H1 (cell line): ENCODE measurements at regions not wholly inside any gene's neighbourhood (a gene's known extent, or its start where the extent isn't known, plus 50 kb on each side); places are given as distances from the start of the nearest gene placed in this dataset.

Experiments
- CTCF ChIA-PET: fragments of 300-600 bp; sonication (Branson Sonifier 250); formaldehyde crosslinking; loops from one replicate; lab custom pipeline; 2021; ENCODE audit not compliant: partially characterized antibody; lab: Charles Lee
- POLR2A ChIA-PET: fragments of 300-600 bp; sonication (Branson Sonifier 250); formaldehyde crosslinking; loops from one replicate; lab custom pipeline; 2021; ENCODE audit warnings: inconsistent platforms; ENCODE audit not compliant: partially characterized antibody; lab: Charles Lee
- DNase-seq, 2 experiments: peaks; one replicate each; pipeline versions ENCODE4 v3.0.0 to v3.0.0-alpha.2; 2010 to 2022; ENCODE audit warnings: low spot score in 2 of 2, low read depth in 1 of 2, mixed read lengths in 1 of 2
- FAIRE-seq: peaks from 2 replicates; lab custom pipeline; 2011; peaks lifted over from hg19 to GRCh38; lab: Jason Lieb, UNC
- H2AFZ ChIP-seq: 2 replicates; pipeline ENCODE4 v1.8.1; 2012; ENCODE audit warnings: low read length, inconsistent platforms
- H2AK5ac ChIP-seq: 2 replicates; pipeline ENCODE4 v1.6.1; 2013; ENCODE audit warnings: low read depth, low read length
- H2BK120ac ChIP-seq: replicated peaks from 2 replicates; pipeline ENCODE3; 2013; ENCODE audit warnings: low read depth, low read length, inconsistent platforms
- H2BK12ac ChIP-seq: 2 replicates; pipeline ENCODE4 v1.6.1; 2013; ENCODE audit warnings: low read depth, low read length
- H2BK15ac ChIP-seq: 2 replicates; pipeline ENCODE4 v1.6.1; 2013; ENCODE audit warnings: low read length
- H2BK20ac ChIP-seq: 2 replicates; pipeline ENCODE4 v1.6.1; 2013; ENCODE audit warnings: low read length
- H2BK5ac ChIP-seq: 2 replicates; pipeline ENCODE4 v1.6.1; 2013; ENCODE audit warnings: low read depth, low read length
- H3K14ac ChIP-seq: 2 replicates; pipeline ENCODE4 v1.6.1; 2013; ENCODE audit warnings: inconsistent platforms; ENCODE audit not compliant: insufficient read length
- H3K18ac ChIP-seq: 2 replicates; pipeline ENCODE4 v1.6.1; 2013; ENCODE audit warnings: low read length; ENCODE audit errors: extremely low read depth
- H3K23ac ChIP-seq: 2 replicates; pipeline ENCODE4 v1.6.1; 2013; ENCODE audit warnings: inconsistent platforms; ENCODE audit not compliant: insufficient read length
- H3K23me2 ChIP-seq: 2 replicates; pipeline ENCODE4 v1.6.1; 2013; ENCODE audit warnings: low read depth, low read length
- H3K27ac ChIP-seq: 2 replicates; pipeline ENCODE4 v1.6.1; 2011; ENCODE audit warnings: low read depth, low read length, inconsistent platforms
- H3K27me3 ChIP-seq, 4 experiments: replicated peaks in 1 of 4; 1 replicate in 1 of 4; 2 replicates in 3 of 4; pipeline versions ENCODE4 v1.6.1 to v1.8.1; 2011 to 2013; ENCODE audit warnings: low read length in 3 of 4, mild to moderate bottlenecking in 3 of 4, inconsistent platforms in 2 of 4, mixed read lengths in 2 of 4, moderate library complexity in 1 of 4; ENCODE audit not compliant: control insufficient read depth in 3 of 4, insufficient read depth in 3 of 4; ENCODE audit errors: extremely low read depth in 1 of 4
- H3K36me3 ChIP-seq, 4 experiments: 2 replicates each; pipeline versions ENCODE4 v1.6.1 to v1.8.1; 2011 to 2013; ENCODE audit warnings: mild to moderate bottlenecking in 4 of 4, low read length in 3 of 4, moderate library complexity in 2 of 4, control low read depth in 1 of 4, inconsistent platforms in 1 of 4; ENCODE audit not compliant: insufficient read depth in 4 of 4, control insufficient read depth in 2 of 4
- H3K4ac ChIP-seq: replicated peaks from 2 replicates; pipeline ENCODE3; 2013; ENCODE audit warnings: low read length, low read depth, mixed read lengths, inconsistent platforms; ENCODE audit not compliant: insufficient read length
- H3K4me1 ChIP-seq, 4 experiments: replicated peaks in 1 of 4; 1 replicate in 1 of 4; 2 replicates in 3 of 4; pipeline versions ENCODE4 v1.6.1 to v1.8.1; 2011 to 2013; ENCODE audit warnings: low read length in 3 of 4, inconsistent platforms in 2 of 4, mixed read lengths in 1 of 4; ENCODE audit not compliant: insufficient read depth in 4 of 4, control insufficient read depth in 3 of 4
- H3K4me2 ChIP-seq, 2 experiments: 2 replicates each; pipeline versions ENCODE4 v1.6.1 to v1.8.1; 2011 to 2013; ENCODE audit warnings: low read depth in 2 of 2, low read length in 2 of 2, control low read depth in 1 of 2, inconsistent platforms in 1 of 2, mild to moderate bottlenecking in 1 of 2; ENCODE audit not compliant: insufficient read depth in 1 of 2
- H3K4me3 ChIP-seq, 4 experiments: fragments of 200-600, 300-600 bp in 1 of 4; sonication (generic), shearing (Covaris generic), sonication (Bioruptor Twin) in 1 of 4; 2 replicates each; pipeline versions ENCODE4 v1.5.1 to v1.8.1; 2011 to 2016; ENCODE audit warnings: low read length in 4 of 4, low read depth in 3 of 4, control low read depth in 2 of 4, inconsistent platforms in 2 of 4, mild to moderate bottlenecking in 2 of 4, mixed read lengths in 1 of 4, moderate library complexity in 1 of 4; ENCODE audit not compliant: insufficient read depth in 2 of 4; ENCODE audit errors: extremely low read depth in 1 of 4
- H3K56ac ChIP-seq: replicated peaks from 2 replicates; pipeline ENCODE3; 2013; ENCODE audit warnings: low read depth, mild to moderate bottlenecking, mixed read lengths, low read length, inconsistent platforms; ENCODE audit not compliant: insufficient read length
- H3K79me1 ChIP-seq: 2 replicates; pipeline ENCODE4 v1.6.1; 2013; ENCODE audit warnings: low read depth, low read length, control low read depth
- H3K79me2 ChIP-seq, 2 experiments: 2 replicates each; pipeline versions ENCODE4 v1.6.1 to v1.8.1; 2012 to 2013; ENCODE audit warnings: low read length in 2 of 2, mild to moderate bottlenecking in 2 of 2, inconsistent platforms in 1 of 2; ENCODE audit not compliant: insufficient read depth in 2 of 2, control insufficient read depth in 1 of 2
- H3K9ac ChIP-seq, 4 experiments: replicated peaks in 1 of 4; 1 replicate in 1 of 4; 2 replicates in 3 of 4; pipeline versions ENCODE4 v1.6.1 to v1.8.1; 2011 to 2013; ENCODE audit warnings: low read depth in 3 of 4, low read length in 3 of 4, control low read depth in 2 of 4, mild to moderate bottlenecking in 2 of 4, moderate library complexity in 2 of 4, inconsistent platforms in 1 of 4; ENCODE audit errors: extremely low read depth in 1 of 4
- H3K9me3 ChIP-seq, 2 experiments: 2 replicates each; pipeline versions ENCODE4 v1.6.1 to v1.8.1; 2012 to 2013; ENCODE audit warnings: mild to moderate bottlenecking in 2 of 2, moderate library complexity in 2 of 2, control low read depth in 1 of 2, inconsistent platforms in 1 of 2, low read depth in 1 of 2, low read length in 1 of 2, mixed read lengths in 1 of 2; ENCODE audit not compliant: insufficient read depth in 2 of 2
- H4K20me1 ChIP-seq, 2 experiments: replicated peaks in 1 of 2; 2 replicates each; pipeline versions ENCODE3 to v1.8.1; 2011 to 2013; ENCODE audit warnings: inconsistent platforms in 2 of 2, low read length in 2 of 2, mild to moderate bottlenecking in 1 of 2; ENCODE audit not compliant: insufficient read depth in 2 of 2, control insufficient read depth in 1 of 2
- H4K5ac ChIP-seq: 2 replicates; pipeline ENCODE4 v1.6.1; 2013; ENCODE audit warnings: low read length, low read depth, mixed read lengths, inconsistent platforms; ENCODE audit not compliant: insufficient read length
- H4K8ac ChIP-seq: 2 replicates; pipeline ENCODE4 v1.8.0; 2013; ENCODE audit warnings: mild to moderate bottlenecking, moderate library complexity, low read length, inconsistent platforms; ENCODE audit not compliant: insufficient read depth; ENCODE audit errors: extremely low read depth
- H4K91ac ChIP-seq: replicated peaks from 2 replicates; pipeline ENCODE3; 2013; ENCODE audit warnings: low read length, mixed read lengths, inconsistent platforms; ENCODE audit not compliant: insufficient read length
- CBX5 ChIP-seq: fragments of 300-800, 300-1000 bp; sonication (generic); IDR thresholded peaks from 2 replicates; pipeline ENCODE4 v1.7.1; 2016; ENCODE audit warnings: antibody characterized with exemption, low read length, low read depth
- CHD2 ChIP-seq: IDR thresholded peaks from 2 replicates; pipeline ENCODE4 v1.6.1; 2012; ENCODE audit warnings: low read length, improper control_type of control experiment
- FOSL1 ChIP-seq: IDR thresholded peaks from 2 replicates; pipeline ENCODE4 v1.6.1; 2011; ENCODE audit warnings: mild to moderate bottlenecking, low read depth, low read length, moderate library complexity; ENCODE audit not compliant: insufficient read depth
- GTF2F1 ChIP-seq: IDR thresholded peaks from 2 replicates; pipeline ENCODE4 v1.6.1; 2012; ENCODE audit warnings: low read depth, low read length, improper control_type of control experiment, borderline replicate concordance
- HDAC6 ChIP-seq: IDR thresholded peaks from one replicate; pipeline ENCODE4 v1.7.1; 2012; ENCODE audit warnings: low read depth, mild to moderate bottlenecking, inconsistent platforms, low read length, moderate library complexity
- POLR2A ChIP-seq, 2 experiments: IDR thresholded peaks; 1 replicate in 1 of 2; 2 replicates in 1 of 2; pipeline ENCODE4 v1.6.1; 2011; ENCODE audit warnings: low read depth in 2 of 2, low read length in 2 of 2, mild to moderate bottlenecking in 2 of 2; ENCODE audit errors: control extremely low read depth in 1 of 2
- POLR2AphosphoS5 ChIP-seq: IDR thresholded peaks from 2 replicates; pipeline ENCODE4 v1.6.1; 2011; ENCODE audit warnings: low read depth, low read length
- RBBP5 ChIP-seq: IDR thresholded peaks from 2 replicates; pipeline ENCODE4 v1.7.1; 2012; ENCODE audit warnings: low read depth, mild to moderate bottlenecking, inconsistent platforms, low read length, moderate library complexity, borderline replicate concordance
- SP1 ChIP-seq: IDR thresholded peaks from 2 replicates; pipeline ENCODE4 v1.6.1; 2011; ENCODE audit warnings: low read depth, low read length
- SP2 ChIP-seq: IDR thresholded peaks from 2 replicates; pipeline ENCODE4 v1.6.1; 2012; ENCODE audit warnings: mild to moderate bottlenecking, low read length, inconsistent platforms
- SP4 ChIP-seq: IDR thresholded peaks from 2 replicates; pipeline ENCODE4 v1.6.1; 2012; ENCODE audit warnings: low read length, inconsistent platforms
- TEAD4 ChIP-seq: IDR thresholded peaks from 2 replicates; pipeline ENCODE4 v1.6.1; 2012; ENCODE audit warnings: low read depth, low read length, inconsistent platforms, mixed read lengths
- WGBS, 2 experiments: shearing (Covaris generic) in 1 of 2; methylation state at CpG; one replicate each; pipeline versions ENCODE4 v1.1.6 to v1.1.7; 2013 to 2015; ENCODE audit warnings: low lambda C conversion rate in 2 of 2, mixed read lengths in 2 of 2, inconsistent platforms in 1 of 2, low coverage in 1 of 2, missing lambda C conversion rate in 1 of 2; ENCODE audit not compliant: insufficient replicate concordance in 2 of 2, insufficient coverage in 1 of 2, insufficient read length in 1 of 2; ENCODE audit errors: extremely low coverage in 1 of 2, missing lambda C conversion rate in 1 of 2; 5-methylcytosine and 5-hydroxymethylcytosine counted together
- TF ChIP-seq, protein P1 (sequence below): IDR thresholded peaks from 2 replicates; pipeline ENCODE4 v1.6.1; 2012; ENCODE audit warnings: inconsistent platforms
- TF ChIP-seq, protein P2 (sequence below), 3 experiments: IDR thresholded peaks; 1 replicate in 2 of 3; 2 replicates in 1 of 3; pipeline versions ENCODE4 v1.5.1 to v1.6.1; 2011; ENCODE audit warnings: low read length in 3 of 3, mild to moderate bottlenecking in 3 of 3, inconsistent platforms in 2 of 3, low read depth in 1 of 3, moderate library complexity in 1 of 3; ENCODE audit not compliant: insufficient read depth in 1 of 3; ENCODE audit errors: control extremely low read depth in 1 of 3

DNA sequence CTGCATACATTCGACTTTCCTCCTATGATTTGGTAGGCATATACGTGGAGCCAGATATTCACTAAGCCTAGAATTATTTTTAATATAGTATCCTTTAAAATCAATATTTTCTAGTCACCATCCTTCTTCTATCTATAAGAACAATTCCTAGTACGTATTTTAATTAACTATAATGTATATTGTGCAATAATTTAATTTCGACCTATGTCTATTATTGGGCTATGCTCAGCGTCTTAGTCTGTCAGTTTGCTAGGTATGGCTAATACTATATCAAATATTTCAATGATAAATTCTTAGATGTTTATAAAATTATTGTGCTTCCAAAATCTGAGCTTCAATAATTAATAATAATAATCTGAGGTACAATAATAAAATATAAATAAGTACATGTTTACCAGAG is 705.3 kb downstream of the PRELID2 start:
- H4K91ac ChIP-seq, result no peak overlapping the region
- no peaks in the 10 kb centered on the region for H3K27me3 ChIP-seq
- no peak overlapping the region for H3K4me2 ChIP-seq
- DNase-seq (no peak), FAIRE-seq (no peak)
- no peak overlapping the region for H4K8ac ChIP-seq
- H3K4me3 ChIP-seq, result no peak overlapping the region
- no peaks in the 10 kb centered on the region for H3K36me3 ChIP-seq
- H3K4ac ChIP-seq, result no peak overlapping the region
- no peak overlapping the region for H2BK5ac ChIP-seq
- ChIA-PET CTCF (no interaction called here), POLR2A (no interaction called here)
- H4K20me1 ChIP-seq, result no peaks in the 10 kb centered on the region
- no peak overlapping the region for H3K56ac ChIP-seq
- no peak overlapping the region for H3K9ac ChIP-seq
- 91% methylated on average over 5 of the region's 5 CpGs; no CpG with 5 or more reads in 1 of the 2 experiments for WGBS, 2 experiments
- no peaks in the 10 kb centered on the region for H3K9me3 ChIP-seq
- H2AK5ac ChIP-seq, result no peak overlapping the region
- H3K23ac ChIP-seq, result no peak overlapping the region
- H3K23me2 ChIP-seq, result no peaks in the 10 kb centered on the region
- H3K27ac ChIP-seq, result no peak overlapping the region
- no peak overlapping the region for H3K14ac ChIP-seq
- no peaks in the 10 kb centered on the region for H3K79me1 ChIP-seq
- H3K18ac ChIP-seq, result no peak overlapping the region
- no peak overlapping the region for H4K5ac ChIP-seq
- peaks cover 0 to 6% (median under 1%) of the 10 kb centered on the region in 4 experiments; a peak in 2 of 7 replicates for H3K4me1 ChIP-seq
- H2BK15ac ChIP-seq, result no peak overlapping the region
- no peak overlapping the region for H2BK120ac ChIP-seq
- H2BK12ac ChIP-seq, result no peak overlapping the region
- H3K79me2 ChIP-seq, result no peaks in the 10 kb centered on the region
- no peak overlapping the region for H2BK20ac ChIP-seq
- no peak overlapping the region for H2AFZ ChIP-seq
- TF ChIP-seq SP1, result no peak
- no peak for TF ChIP-seq GTF2F1
- no peak for TF ChIP-seq SP2
- no peak for TF ChIP-seq TEAD4
- TF ChIP-seq, protein P1, sequence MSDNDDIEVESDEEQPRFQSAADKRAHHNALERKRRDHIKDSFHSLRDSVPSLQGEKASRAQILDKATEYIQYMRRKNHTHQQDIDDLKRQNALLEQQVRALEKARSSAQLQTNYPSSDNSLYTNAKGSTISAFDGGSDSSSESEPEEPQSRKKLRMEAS, result no peak
- TF ChIP-seq FOSL1, result no peak
- no peak for TF ChIP-seq POLR2A (IDR thresholded peaks at IDR 0.05; ENCODE audit: control extremely low read depth in 1 of 2, low read depth in 2 of 2, low read length in 2 of 2)
- TF ChIP-seq, protein P2, sequence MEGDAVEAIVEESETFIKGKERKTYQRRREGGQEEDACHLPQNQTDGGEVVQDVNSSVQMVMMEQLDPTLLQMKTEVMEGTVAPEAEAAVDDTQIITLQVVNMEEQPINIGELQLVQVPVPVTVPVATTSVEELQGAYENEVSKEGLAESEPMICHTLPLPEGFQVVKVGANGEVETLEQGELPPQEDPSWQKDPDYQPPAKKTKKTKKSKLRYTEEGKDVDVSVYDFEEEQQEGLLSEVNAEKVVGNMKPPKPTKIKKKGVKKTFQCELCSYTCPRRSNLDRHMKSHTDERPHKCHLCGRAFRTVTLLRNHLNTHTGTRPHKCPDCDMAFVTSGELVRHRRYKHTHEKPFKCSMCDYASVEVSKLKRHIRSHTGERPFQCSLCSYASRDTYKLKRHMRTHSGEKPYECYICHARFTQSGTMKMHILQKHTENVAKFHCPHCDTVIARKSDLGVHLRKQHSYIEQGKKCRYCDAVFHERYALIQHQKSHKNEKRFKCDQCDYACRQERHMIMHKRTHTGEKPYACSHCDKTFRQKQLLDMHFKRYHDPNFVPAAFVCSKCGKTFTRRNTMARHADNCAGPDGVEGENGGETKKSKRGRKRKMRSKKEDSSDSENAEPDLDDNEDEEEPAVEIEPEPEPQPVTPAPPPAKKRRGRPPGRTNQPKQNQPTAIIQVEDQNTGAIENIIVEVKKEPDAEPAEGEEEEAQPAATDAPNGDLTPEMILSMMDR (IDR thresholded peaks at IDR 0.05; ENCODE audit: control extremely low read depth in 1 of 3, insufficient read depth in 1 of 3, low read depth in 1 of 3, low read length in 3 of 3), result no peak
- no peak for TF ChIP-seq CHD2
- TF ChIP-seq RBBP5, result no peak
- TF ChIP-seq SP4, result no peak
- TF ChIP-seq CBX5, result no peak
- TF ChIP-seq HDAC6, result no peak
- no peak for TF ChIP-seq POLR2AphosphoS5
